NT2/D1 (cell line): ENCODE measurements at regions not wholly inside any gene's neighbourhood (a gene's known extent, or its start where the extent isn't known, plus 50 kb on each side); places are given as distances from the start of the nearest gene placed in this dataset.

Experiments used
- SUZ12 ChIP-seq: IDR thresholded peaks from 2 replicates; pipeline ENCODE4 v1.6.1; 2011; ENCODE audit not compliant: insufficient read length, insufficient read depth; ENCODE audit errors: extremely low read depth
- YY1 ChIP-seq: IDR thresholded peaks from 2 replicates; pipeline ENCODE4 v1.6.1; 2011; ENCODE audit not compliant: insufficient read length, insufficient read depth
- ZNF274 ChIP-seq: IDR thresholded peaks from 2 replicates; pipeline ENCODE4 v1.6.1; 2011; ENCODE audit warnings: mild to moderate bottlenecking, low read depth, low read length

GRCh38 chr9:18137815-18138214 is 336.1 kb upstream of the ADAMTSL1 start:
- no peak for TF ChIP-seq ZNF274
- TF ChIP-seq YY1, result no peak
- TF ChIP-seq SUZ12, result no peak
